Astrocyte (in vitro differentiated cells and primary cell): ENCODE measurements at regions not wholly inside any gene's neighbourhood (a gene's known extent, or its start where the extent isn't known, plus 50 kb on each side); places are given as distances from the start of the nearest gene placed in this dataset.

Experiments used
- EZH2 ChIP-seq: IDR thresholded peaks from 2 replicates; pipeline ENCODE4 v1.6.1; 2012; ENCODE audit warnings: mild to moderate bottlenecking, low read length, inconsistent platforms; ENCODE audit not compliant: insufficient read depth
- TF ChIP-seq, protein P1 (sequence below): IDR thresholded peaks from 2 replicates; pipeline ENCODE4 v1.5.1; 2011; ENCODE audit warnings: low read depth, mild to moderate bottlenecking, inconsistent platforms, low read length, moderate library complexity; ENCODE audit not compliant: insufficient read depth

DNA sequence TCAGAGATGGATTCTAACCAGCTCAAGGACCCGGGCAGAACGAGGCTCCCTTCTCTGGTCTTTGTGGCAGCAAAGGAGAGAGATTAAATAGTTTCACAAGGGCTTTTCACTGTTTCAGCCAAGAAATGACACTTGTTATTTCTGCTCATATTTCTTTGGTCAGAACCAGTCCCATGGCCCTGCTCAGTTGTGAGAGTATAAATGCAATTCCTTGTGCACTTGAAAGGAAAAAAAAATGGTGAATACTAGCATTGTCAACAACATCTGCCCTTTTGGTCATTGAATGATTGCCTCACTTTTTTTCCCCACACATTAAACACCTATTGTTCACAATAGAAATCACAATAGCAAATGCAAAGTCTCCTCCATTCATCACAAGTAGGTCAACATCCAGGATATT is 104.4 kb downstream of the RDH14 start:
- TF ChIP-seq, protein P1, sequence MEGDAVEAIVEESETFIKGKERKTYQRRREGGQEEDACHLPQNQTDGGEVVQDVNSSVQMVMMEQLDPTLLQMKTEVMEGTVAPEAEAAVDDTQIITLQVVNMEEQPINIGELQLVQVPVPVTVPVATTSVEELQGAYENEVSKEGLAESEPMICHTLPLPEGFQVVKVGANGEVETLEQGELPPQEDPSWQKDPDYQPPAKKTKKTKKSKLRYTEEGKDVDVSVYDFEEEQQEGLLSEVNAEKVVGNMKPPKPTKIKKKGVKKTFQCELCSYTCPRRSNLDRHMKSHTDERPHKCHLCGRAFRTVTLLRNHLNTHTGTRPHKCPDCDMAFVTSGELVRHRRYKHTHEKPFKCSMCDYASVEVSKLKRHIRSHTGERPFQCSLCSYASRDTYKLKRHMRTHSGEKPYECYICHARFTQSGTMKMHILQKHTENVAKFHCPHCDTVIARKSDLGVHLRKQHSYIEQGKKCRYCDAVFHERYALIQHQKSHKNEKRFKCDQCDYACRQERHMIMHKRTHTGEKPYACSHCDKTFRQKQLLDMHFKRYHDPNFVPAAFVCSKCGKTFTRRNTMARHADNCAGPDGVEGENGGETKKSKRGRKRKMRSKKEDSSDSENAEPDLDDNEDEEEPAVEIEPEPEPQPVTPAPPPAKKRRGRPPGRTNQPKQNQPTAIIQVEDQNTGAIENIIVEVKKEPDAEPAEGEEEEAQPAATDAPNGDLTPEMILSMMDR = no peak
- no peak for TF ChIP-seq EZH2
